ENCODE measurements at regions not wholly inside any gene's neighbourhood (a gene's known extent, or its start where the extent isn't known, plus 50 kb on each side); places are given as distances from the start of the nearest gene placed in this dataset.

GRCh38 chr10:131806646-131807317 lies 94.0 kb upstream of the PPP2R2D start:
- Mint-ChIP-seq H3K4me1 (ENCODE audit: low read depth, unreplicated experiment) (peaks cover 2% of the 10 kb centered on the region), H3K36me3 (ENCODE audit: unreplicated experiment) (no peaks in the 10 kb centered on the region), H3K9me3 (ENCODE audit: unreplicated experiment) (peaks cover 4% of the 10 kb centered on the region), H3K27me3 (ENCODE audit: unreplicated experiment) (no peaks in the 10 kb centered on the region), H3K27ac (ENCODE audit: unreplicated experiment) (no peak overlapping the region), H3K4me3 (ENCODE audit: unreplicated experiment) (no peak overlapping the region)
- DNase-seq = no peak
- TF ChIP-seq, protein P1, sequence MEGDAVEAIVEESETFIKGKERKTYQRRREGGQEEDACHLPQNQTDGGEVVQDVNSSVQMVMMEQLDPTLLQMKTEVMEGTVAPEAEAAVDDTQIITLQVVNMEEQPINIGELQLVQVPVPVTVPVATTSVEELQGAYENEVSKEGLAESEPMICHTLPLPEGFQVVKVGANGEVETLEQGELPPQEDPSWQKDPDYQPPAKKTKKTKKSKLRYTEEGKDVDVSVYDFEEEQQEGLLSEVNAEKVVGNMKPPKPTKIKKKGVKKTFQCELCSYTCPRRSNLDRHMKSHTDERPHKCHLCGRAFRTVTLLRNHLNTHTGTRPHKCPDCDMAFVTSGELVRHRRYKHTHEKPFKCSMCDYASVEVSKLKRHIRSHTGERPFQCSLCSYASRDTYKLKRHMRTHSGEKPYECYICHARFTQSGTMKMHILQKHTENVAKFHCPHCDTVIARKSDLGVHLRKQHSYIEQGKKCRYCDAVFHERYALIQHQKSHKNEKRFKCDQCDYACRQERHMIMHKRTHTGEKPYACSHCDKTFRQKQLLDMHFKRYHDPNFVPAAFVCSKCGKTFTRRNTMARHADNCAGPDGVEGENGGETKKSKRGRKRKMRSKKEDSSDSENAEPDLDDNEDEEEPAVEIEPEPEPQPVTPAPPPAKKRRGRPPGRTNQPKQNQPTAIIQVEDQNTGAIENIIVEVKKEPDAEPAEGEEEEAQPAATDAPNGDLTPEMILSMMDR (IDR thresholded peaks at IDR 0.05; ENCODE audit: partially characterized antibody, unreplicated experiment) = no peak

- DNase-seq = no peak
- no peak overlapping the region for H3K4me3 Mint-ChIP-seq (ENCODE audit: unreplicated experiment)
- TF ChIP-seq, protein P1 (IDR thresholded peaks at IDR 0.05; ENCODE audit: partially characterized antibody, unreplicated experiment) = no peak
- peaks cover 2% of the 10 kb centered on the region for H3K4me1 Mint-ChIP-seq (ENCODE audit: low read depth, unreplicated experiment)
- peaks cover 2% of the 10 kb centered on the region for H3K27me3 Mint-ChIP-seq (ENCODE audit: unreplicated experiment)
- no peaks in the 10 kb centered on the region for H3K36me3 Mint-ChIP-seq (ENCODE audit: unreplicated experiment)
- H3K27ac Mint-ChIP-seq (ENCODE audit: unreplicated experiment) = no peak overlapping the region
- peaks cover 6% of the 10 kb centered on the region for H3K9me3 Mint-ChIP-seq (ENCODE audit: unreplicated experiment)
Observed at GRCh38 chr10:131808370-131808930, 92.4 kb upstream of the PPP2R2D start.

DNA sequence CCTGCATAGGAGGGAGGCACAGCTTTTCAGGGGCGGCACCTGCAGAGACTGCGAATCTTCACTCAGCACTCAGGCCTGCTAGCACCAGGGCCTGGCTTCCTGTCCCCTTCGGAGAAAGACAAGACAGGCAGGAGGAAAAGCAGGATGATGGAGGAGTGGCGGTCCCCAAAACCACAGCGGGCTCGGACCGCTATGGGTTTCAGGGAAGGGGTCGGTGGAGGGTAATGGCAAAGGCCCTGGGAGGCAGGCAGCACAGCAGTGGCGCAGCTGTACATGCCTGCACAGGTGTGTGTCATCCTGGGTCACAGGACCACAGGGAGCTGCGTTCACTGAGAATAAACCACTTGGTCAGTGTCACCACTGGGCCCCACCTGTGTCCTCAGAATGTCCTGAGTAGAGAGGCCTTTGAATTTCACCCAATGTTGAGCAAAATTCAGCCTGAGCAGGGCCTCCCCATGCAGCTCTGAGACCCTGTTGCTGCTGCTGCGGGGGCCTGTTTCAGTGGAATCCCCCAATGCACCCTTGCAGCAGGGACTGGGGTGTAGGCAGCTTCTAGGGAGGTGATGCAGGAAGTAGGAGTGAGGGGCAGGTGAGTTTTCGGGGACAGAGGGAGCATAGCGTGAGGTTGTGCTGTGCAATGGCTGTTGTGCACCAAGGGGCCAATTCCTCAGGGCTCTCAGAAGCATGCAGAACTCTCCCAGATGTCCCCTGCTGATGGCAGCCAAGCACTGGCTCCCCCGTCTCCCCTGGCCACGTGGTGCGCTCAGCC lies 90.6 kb upstream of the PPP2R2D start:
- H3K27me3 Mint-ChIP-seq (ENCODE audit: unreplicated experiment) = peaks cover 6% of the 10 kb centered on the region
- peaks cover 6% of the 10 kb centered on the region for H3K9me3 Mint-ChIP-seq (ENCODE audit: unreplicated experiment)
- TF ChIP-seq, protein P1 (IDR thresholded peaks at IDR 0.05; ENCODE audit: partially characterized antibody, unreplicated experiment) = no peak
- no peak overlapping the region for H3K4me3 Mint-ChIP-seq (ENCODE audit: unreplicated experiment)
- H3K27ac Mint-ChIP-seq (ENCODE audit: unreplicated experiment) = no peak overlapping the region
- DNase-seq = no peak
- peaks cover 2% of the 10 kb centered on the region for H3K4me1 Mint-ChIP-seq (ENCODE audit: low read depth, unreplicated experiment)
- H3K36me3 Mint-ChIP-seq (ENCODE audit: unreplicated experiment) = no peaks in the 10 kb centered on the region

DNA sequence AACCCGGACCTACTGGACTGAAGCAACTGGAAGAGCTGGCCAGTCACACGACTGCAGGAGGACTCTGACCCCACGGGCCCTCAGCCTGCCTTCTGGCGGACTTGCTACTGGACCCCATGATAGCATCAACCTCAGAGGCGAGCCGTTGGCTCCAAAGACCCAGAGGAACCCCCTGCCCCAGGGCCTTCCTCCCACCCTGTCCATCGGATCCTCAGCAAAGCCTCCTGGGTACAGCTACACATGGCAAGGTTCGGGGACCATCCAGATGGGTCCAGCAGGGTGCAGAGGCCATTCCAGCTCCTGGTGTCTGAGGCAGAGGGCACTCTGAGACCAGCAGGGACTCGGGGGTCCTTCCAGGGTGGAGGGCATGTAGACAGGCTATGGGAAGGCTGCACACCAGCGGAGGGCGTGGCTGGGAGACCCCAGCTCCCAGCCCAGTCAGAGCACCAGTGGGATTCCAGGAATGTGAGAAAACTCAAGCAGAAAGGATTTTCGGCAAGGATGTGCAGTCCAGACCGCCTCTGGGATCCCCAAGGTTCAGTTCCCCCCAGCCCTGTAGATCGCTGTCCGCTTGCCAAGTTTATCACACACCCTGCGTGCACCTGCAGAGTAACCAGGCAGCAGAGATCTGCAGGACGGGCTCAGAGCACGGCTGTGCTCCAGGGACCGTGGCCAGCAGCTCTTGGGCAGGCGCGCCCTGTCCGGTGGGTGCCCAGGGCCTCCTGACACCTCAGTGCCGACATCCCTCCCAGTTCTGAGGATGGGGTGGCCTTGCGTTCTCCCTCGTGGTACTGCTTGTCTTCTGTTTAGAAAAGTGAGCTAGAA lies 89.8 kb upstream of the PPP2R2D start:
- peaks cover 6% of the 10 kb centered on the region for H3K9me3 Mint-ChIP-seq (ENCODE audit: unreplicated experiment)
- TF ChIP-seq, protein P1 (IDR thresholded peaks at IDR 0.05; ENCODE audit: partially characterized antibody, unreplicated experiment) = no peak
- H3K36me3 Mint-ChIP-seq (ENCODE audit: unreplicated experiment) = no peaks in the 10 kb centered on the region
- DNase-seq = no peak
- peaks cover 2% of the 10 kb centered on the region for H3K4me1 Mint-ChIP-seq (ENCODE audit: low read depth, unreplicated experiment)
- peaks cover 9% of the 10 kb centered on the region for H3K27me3 Mint-ChIP-seq (ENCODE audit: unreplicated experiment)
- H3K4me3 Mint-ChIP-seq (ENCODE audit: unreplicated experiment) = no peak overlapping the region
- H3K27ac Mint-ChIP-seq (ENCODE audit: unreplicated experiment) = no peak overlapping the region
